OCI-LY1 (cell line): ENCODE measurements at regions not wholly inside any gene's neighbourhood (a gene's known extent, or its start where the extent isn't known, plus 50 kb on each side); places are given as distances from the start of the nearest gene placed in this dataset.

Experiments used
- EZH2 ChIP-seq: fragments of 200-600 bp; sonication (generic), shearing (Covaris generic); IDR thresholded peaks from 2 replicates; pipeline ENCODE4 v1.8.0; 2017; ENCODE audit warnings: borderline replicate concordance, mixed run types, mild to moderate bottlenecking, antibody characterized with exemption, low read length, moderate library complexity, mixed read lengths
- TF ChIP-seq, protein P1 (sequence below): fragments of 200-600 bp; sonication (generic), shearing (Covaris generic); IDR thresholded peaks from 2 replicates; pipeline ENCODE4 v1.5.1; 2017; ENCODE audit warnings: mild to moderate bottlenecking, antibody characterized with exemption, low read length, moderate library complexity, mixed read lengths

- TF ChIP-seq, protein P1, sequence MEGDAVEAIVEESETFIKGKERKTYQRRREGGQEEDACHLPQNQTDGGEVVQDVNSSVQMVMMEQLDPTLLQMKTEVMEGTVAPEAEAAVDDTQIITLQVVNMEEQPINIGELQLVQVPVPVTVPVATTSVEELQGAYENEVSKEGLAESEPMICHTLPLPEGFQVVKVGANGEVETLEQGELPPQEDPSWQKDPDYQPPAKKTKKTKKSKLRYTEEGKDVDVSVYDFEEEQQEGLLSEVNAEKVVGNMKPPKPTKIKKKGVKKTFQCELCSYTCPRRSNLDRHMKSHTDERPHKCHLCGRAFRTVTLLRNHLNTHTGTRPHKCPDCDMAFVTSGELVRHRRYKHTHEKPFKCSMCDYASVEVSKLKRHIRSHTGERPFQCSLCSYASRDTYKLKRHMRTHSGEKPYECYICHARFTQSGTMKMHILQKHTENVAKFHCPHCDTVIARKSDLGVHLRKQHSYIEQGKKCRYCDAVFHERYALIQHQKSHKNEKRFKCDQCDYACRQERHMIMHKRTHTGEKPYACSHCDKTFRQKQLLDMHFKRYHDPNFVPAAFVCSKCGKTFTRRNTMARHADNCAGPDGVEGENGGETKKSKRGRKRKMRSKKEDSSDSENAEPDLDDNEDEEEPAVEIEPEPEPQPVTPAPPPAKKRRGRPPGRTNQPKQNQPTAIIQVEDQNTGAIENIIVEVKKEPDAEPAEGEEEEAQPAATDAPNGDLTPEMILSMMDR: no peak
- TF ChIP-seq EZH2: no peak
Observed at GRCh38 chr21:24255591-24255990, 1351.7 kb downstream of the MRPL39 start.
